Inflammatory macrophage (primary cell): ENCODE measurements at regions not wholly inside any gene's neighbourhood (a gene's known extent, or its start where the extent isn't known, plus 50 kb on each side); places are given as distances from the start of the nearest gene placed in this dataset.

ENCODE experiments used
- DNase-seq, 2 donors: peaks; one replicate each; pipeline ENCODE4 v3.0.0-alpha.2; 2020 to 2022

DNA sequence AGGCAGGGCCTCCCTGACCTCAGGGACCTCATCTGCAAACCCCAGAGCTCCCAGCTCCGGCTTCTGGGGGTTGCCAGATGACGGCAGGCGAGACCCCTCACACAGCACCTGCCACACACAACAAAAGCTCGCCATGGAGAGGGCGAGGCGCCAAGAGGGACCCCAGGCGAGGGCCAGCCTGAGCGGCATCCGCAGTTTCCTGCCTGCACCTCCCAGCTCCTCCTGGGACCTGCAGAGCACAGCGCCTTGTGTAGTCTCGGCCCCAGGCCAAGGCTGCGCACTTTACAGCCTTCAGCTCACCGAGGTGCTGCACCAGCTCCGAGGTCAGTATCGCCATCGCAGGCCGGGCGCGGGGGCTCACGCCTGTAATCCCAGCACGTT, 82.4 kb upstream of the ADAMTS2 start:
- DNase-seq: no peak

- no peak for DNase-seq
These were observed 81.9 kb upstream of the ADAMTS2 start for GRCh38 chr5:179427032-179427675.

GRCh38 chr5:179422908-179423481, 77.7 kb upstream of the ADAMTS2 start:
- no peak for DNase-seq

- DNase-seq: no peak
These were observed 77.1 kb upstream of the ADAMTS2 start for GRCh38 chr5:179422213-179422855.

DNA sequence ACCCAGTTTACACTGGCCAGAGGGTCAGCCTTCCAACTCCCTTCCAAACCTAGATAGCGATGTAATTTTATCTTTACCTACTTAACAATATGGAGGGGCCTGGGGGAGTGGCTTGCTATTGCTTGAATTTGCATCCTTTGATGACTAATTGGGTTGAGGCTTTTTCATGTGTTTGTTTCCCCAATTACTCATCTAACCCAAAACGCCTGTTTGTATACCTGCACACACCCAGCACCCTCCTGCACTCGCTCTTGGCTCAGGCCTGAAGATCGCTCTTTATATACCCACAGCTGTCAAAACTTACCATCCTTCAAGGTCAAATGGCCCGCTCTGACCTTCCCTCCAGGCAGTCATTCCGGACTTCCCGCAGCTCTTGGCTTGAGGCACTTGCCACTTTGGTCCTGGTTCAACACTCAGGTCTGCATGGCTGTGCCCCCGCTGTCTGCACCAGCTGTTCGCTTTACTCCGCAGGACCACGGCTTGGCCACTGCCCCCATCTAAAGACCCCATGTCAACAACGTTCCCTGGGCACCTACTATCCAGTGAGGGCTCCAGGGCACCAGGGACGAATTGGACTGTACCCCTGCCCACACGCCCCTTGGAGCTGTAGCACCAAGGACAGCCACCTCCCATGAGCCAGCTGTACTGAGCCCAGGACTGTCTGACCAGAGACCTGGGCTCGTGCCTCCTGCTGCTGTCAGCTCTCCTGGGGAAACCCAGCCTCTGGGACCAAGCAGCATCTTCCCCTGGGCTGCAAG, 76.1 kb upstream of the ADAMTS2 start:
- DNase-seq: no peak

- no peak for DNase-seq
These were observed 75.2 kb upstream of the ADAMTS2 start for GRCh38 chr5:179420476-179420875.

DNA sequence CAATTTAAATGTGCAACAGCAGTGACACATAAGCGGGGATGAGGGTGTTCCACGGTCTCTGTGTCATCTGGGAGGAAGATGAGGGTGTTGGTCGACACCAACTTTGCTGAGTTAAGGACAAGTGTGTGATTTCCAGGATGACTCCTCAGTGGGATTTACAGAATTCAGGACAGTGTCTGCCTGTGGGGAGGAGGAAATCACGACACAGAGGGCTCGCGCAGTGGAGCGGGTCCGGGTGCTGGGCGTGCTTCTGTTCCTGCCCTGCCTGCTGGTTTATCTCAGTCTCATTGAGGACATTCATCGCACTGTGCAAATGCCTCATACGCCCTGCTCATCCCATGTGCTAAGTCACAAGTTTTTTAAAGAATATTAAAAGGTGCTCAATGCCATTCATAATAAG, 73.7 kb upstream of the ADAMTS2 start:
- no peak for DNase-seq

- no peak for DNase-seq
These were observed 72.4 kb upstream of the ADAMTS2 start for GRCh38 chr5:179417696-179418095.

GRCh38 chr5:179417016-179417415, 71.8 kb upstream of the ADAMTS2 start:
- DNase-seq: no peak

GRCh38 chr5:179416114-179416822, 71.0 kb upstream of the ADAMTS2 start:
- DNase-seq: no peak

GRCh38 chr5:179415291-179416060, 70.2 kb upstream of the ADAMTS2 start:
- no peak for DNase-seq

DNA sequence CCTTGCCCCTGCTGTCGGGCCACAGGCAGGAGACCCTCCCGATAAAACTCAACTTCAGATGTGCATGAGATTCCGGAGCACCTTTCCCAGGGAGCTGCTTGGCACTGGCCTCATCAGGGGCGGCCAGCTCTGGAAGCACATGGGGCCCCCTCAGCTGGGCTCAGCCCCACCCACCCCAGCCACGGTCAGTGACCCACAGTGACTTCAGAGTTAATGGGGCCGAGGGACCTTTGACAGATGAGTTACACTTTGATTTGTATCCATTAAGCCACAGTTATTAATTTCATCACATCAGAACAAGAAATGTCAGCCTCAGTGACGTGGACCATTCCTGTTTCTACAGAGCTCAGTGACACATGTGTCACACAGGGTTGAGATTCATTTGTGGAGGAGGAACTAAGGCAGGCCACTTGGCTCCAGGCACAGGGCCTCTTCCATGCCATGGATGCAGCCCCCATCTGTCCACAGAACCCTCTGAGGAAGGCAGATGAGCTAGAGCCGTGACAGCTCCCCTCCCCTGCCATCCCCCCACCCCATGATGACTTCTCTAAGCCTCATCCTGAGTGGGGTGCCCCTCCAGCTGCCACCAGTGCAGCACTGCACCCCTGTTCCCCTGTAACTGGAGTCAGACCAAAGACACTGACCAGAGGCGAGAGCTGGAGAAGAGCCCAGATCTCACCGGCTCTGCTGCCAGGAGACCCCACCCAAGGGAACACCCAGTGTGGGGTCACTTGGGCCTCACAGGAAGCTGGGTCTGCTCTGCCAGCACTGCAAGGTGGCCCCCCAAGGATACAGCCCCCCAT, 69.4 kb upstream of the ADAMTS2 start:
- peak in 1 of 2 donors; percentile 11 for DNase-seq

DNA sequence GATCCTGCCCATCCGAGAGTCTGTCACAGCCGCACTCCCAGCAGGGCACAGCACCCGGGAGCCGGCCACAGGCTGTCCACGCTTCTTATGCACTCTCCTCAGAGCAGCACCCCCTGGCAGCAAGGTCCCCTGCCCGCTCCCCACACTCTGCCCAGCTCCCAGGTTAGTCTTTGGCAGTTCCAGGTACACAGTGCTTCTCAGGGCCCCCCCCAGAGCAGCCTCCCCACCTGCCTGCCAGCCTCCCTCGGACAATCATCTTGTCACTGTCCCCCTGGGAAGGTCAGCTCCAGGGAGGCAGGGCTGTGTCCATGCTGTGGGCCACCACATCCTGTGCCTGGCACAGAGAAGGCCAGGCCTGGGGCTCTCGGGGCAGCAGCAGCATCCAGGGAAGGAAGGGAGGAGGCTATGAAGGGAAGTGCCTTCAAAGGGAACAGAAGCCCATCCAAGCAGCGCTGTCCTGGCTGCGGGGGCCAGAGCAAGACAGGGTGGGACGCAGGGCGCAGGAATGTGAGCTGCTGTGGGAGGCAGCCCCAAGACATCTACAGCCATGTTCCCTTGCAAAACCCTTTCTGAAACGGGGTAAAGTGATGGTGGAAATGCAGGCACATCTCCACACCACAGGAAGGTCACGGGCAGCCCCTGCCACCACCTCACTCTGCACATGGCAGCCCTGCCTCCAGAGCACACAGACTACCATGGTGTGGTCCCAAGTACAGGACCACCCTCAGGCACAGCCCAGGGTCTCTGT, 68.6 kb upstream of the ADAMTS2 start:
- DNase-seq: no peak

GRCh38 chr5:179413086-179413690, 67.9 kb upstream of the ADAMTS2 start:
- no peak for DNase-seq

GRCh38 chr5:179411161-179411841, 66.0 kb upstream of the ADAMTS2 start:
- DNase-seq: no peak

DNA sequence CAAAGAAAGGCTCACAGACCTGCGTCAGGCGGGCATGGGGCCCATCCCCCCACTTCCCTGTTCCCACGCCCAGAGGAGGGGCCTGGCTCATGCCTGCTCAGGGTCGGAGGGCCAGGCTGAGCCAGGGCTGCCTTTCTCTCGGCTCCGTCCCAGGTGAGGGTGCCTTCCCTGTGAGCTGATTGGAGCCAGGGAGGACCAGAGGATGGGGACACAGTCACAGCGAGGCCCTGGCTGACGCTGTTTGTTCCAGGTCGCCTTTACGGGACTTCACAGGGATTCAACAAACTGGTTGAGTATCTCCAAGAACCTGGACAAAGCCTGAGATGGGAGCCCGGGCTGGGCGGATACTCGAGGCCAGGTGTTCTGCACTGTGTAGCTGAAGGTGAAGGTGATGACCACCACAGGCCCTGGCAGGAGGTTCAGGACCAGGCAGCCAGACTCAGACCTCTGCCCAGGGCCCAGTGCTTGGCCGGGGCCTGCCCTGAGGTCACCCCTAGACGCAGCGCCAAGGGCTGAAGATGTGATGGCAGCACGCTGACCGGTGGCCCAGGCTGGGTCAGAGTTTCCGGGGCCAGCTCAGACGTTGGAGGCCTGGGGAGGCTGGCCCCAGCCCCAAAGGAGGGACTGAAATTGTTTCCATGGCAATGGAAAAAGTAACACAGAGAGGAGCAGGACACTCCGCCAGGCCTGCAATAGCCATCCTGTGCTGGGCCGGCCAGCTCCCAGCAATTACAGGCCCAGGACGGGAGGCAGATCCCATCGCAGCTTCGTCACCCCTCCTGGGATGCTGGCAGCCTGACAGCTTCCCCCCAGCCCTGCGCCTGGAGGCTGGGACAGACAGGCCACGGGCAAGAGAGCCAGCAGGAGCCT, 65.3 kb upstream of the ADAMTS2 start:
- DNase-seq: no peak

DNA sequence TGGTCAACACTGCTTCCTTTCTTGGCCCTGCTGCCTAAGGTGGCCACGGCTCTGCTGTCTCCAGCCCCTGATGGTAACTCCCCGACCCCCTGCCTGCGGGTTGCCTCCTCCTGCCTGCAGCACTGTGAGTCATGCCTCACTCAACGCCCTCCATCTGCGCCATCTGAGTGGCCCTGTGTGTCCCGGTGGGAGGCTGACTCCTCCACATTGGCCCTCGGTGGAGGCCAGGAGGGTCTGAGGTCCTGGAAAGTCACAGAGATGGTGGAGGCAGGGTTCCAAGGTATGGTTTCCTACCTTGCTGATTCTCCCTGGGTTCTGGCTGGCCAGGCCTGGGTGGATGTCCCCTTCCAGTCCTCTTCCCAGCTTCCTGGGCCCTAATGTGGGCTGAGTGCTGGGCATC, 64.5 kb upstream of the ADAMTS2 start:
- no peak for DNase-seq

- DNase-seq: no peak
These were observed 63.4 kb upstream of the ADAMTS2 start for GRCh38 chr5:179408611-179409010.
